Ecto neural progenitor cell (in vitro differentiated cells): ENCODE measurements at regions not wholly inside any gene's neighbourhood (a gene's known extent, or its start where the extent isn't known, plus 50 kb on each side); places are given as distances from the start of the nearest gene placed in this dataset.
A peak's percentile ranks its signal among the peaks of the same experiment; 100 is the strongest.
"Not testable (repeated sequence)": the region's sequence is repeated elsewhere in the genome, so short reads cannot be mapped to it uniquely, and the experiment has no call there.

Experiments used
- DNase-seq: peaks from one replicate; pipeline ENCODE4 v3.0.0-alpha.2; 2018; ENCODE audit warnings: low spot score

DNA sequence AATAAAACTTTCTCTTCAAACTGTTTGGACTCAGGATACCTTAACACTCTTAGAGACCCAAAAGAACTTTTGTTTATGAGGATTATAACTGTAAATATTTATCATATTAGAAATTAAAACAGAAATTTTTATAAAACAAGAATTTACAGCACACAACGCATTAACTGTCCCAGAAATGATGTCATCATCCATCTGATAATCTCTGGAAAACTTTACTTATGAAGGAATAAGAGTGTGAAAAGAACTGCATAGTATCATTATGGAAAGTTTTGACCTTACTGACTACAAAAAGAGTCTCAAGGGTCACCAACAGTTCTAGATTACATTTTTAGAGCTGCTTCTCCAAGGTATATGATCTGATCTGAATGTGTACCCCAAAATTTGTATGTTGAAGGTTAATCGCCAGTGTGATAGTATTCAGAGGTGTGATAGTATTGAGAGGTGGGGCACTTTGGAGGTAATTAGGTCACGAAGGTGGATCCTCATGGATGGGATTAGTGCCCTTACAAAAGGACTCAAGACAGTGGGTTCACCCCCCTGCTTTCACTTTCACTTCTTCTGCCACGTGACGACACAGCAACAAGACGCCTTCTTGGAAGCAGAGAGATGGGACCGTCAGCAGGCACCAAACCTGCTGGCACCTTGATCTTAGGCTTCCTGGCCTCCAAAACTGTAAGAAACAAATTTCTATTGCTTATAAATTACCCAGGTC lies 95.7 kb upstream of the NR5A2 start:
- no peak for DNase-seq

DNA sequence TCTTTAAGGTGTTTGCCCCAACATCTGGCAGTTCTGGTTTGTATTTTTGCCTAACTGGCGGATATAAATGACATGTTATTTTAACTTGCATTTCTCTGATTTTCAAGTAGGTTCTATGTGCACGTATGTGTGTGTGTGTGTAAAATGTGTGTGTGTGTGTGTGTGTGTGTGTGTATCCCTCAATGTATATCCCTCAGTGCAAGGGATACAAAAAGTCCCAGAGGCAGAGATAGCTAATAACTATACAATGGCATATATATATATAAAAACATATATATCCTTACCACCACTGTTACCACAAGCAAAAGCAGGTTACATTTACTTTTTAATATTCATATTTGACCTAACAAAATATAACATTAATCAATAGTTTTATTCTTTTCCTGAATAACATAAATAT lies 95.0 kb upstream of the NR5A2 start:
- no peak for DNase-seq

DNA sequence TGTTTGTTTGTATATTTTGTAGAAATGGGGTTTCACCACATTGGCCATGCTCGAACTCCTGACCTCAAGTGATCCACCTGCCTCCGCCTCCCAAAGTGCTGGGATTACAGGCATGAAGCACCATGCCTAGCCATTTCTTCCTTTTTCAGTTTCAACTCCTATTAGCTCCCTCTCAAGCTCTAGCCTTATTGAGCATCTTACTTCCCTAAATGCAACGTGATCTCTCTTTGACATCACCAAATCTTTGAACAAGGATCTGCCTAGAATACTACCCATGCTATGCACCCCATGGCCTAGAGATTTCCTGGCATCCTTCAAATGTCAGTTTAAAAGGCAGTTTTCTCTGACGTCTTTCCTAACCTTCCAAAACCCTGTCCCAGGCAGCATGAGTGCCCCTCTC lies 91.1 kb upstream of the NR5A2 start:
- DNase-seq, result no peak

DNA sequence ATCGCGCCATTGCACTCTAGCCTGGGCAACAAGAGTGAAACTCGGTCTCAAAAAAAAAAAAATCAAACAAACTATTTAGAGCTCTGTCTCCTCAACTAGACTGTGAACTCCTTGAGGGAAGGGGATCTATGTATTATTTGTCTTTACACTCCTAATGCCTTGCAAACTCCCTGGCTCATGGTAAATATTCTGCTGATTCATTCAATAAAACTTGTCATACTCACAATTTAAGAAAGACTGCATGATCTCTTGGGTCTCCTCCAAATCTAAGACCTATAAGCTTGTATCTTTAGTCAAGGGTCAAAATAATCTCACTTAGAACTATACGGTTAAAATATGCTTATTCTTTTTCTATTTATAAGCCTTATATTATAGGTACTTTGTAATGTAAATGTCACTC lies 90.3 kb upstream of the NR5A2 start:
- DNase-seq, result no peak

DNA sequence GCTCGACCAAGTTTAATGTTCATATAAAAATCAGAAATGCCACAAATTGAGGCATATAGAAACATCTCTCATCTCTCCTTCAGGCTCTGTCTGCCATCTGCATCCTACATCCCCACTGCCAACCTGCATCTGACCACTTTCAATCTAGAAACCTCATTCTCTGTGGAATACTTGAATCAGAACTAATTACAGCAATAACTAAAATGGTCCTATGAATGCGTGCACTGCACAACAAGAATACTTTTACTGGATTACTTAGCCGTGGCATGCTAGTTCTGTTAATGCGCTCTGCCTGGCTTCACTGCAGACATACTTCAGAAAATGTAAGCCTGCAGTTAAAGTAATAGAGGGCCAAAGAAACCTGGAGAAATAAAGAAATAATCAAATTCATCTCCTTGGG lies 89.8 kb upstream of the NR5A2 start:
- no peak for DNase-seq

DNA sequence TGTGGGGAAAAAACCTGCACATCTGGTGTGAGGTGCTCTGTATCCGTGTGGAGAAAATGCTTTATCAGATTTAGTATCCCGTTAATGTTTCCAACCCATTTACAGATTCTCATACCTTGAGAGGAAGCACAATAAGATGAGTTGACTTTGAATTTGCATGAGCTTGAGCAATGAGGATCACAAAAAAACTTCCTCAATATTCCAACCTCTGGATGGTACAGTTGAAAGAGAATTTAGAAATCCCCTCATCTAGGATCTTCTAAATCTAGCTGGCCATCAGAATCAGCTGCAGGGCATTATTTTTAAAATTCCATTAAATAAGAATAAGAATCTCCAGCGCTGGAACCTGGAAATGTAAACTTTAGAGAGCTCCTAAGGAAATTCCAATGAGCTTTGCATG lies 82.5 kb upstream of the NR5A2 start:
- no peak for DNase-seq

DNA sequence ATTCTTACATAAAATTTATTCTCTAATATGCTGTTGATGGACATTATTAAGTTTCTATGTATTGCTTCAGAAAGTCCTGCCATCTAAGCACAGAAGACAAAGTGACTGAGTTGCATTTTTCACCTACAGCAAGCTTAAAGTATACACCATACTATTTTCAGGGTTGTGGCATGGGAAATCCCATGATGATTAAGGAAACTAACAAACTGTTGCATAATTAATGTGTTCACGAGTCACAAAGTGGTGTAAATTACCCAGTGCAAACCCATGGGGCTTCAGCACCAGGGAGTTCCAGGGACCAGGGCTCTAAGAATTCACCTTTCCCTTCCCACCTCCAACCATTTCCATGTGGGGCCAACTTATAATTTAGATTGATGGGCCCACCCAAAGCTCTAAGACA lies 81.9 kb upstream of the NR5A2 start:
- no peak for DNase-seq

DNA sequence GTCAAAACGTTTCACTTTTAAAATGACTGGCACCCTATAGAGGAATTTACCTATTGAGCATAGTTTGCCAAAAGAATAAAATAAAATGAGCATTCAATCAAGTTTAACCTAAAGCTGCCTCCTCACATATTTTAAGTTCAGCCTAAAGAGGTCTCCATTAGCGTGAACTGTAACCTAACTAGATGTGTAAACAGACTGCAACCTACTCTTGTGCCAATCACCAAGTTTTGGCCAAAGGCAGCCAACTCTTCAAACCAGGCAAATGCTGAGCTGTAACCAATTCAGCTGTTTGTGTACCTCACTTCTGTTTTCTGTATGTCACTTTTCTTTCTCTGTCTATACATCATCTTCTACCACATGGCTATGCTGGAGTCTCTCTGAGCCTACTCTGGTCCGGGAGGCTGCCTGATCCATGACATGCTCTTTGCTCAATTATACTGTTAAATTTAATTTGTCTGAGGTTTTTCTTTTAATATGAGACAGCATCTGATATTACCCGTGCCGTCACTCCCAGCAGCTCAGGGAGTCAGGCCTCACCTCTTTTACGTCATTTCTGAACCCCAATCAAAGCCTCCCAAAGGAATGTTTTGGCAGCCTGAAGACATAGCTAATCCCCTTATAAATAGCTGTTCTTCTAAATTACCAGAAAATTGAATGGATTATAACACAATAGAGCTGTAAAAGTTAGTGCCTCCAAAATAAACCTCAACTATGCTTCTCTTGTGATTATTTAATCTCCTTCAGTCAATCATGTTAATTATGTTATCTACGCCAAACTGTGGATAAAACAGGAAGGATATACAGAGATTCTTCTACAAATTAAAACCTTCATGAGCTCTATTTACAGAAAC lies 81.0 kb upstream of the NR5A2 start:
- no peak for DNase-seq

DNA sequence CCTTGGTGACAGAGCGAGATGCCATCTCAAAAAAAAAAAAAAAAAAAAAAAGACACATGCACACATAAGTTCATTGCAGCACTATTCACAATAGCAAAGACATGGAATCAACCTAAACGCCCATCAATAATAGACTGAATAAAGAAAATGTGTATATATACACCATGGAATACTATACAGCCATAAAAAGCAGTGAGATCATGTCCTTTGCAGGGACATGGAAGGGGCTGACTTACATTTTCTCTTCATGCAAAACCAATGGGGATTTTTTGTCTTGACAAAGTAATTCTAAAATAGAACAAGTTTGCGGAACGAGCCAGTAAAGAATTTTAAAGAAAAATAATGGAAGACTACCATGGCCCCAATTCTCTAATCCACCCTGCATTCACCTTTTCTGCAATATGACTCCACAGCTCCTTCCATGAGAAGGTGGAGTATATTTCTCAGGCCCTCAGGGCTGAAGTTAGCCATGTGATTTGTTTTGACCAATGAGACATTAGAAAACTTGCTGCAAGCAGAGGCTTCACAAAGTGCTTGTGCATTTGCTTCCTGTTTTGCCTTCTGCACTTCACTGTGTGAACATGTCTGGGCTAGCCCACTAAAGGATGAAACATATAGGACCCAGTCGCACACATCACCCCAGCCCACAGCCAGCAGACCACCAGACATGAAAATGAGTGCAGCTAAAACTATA lies 78.8 kb upstream of the NR5A2 start:
- DNase-seq, result no peak

DNA sequence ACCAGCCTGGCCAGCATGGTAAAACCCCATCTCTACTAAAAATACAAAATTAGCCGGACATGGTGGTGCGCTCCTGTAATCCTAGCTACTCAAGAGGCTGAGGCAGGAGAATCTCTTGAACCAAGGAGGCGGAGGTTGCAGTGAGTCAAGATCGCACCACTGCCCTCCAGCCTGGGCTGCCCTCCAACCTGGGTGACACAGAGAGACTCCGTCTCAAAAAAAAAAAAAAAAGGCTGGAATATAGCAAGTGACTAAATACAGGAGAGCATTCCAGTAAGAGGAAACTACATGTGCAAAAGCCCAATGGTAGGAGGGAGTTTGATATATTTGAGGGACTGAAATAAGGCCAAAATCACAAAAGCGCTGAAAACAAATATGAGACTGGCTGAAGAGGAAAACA lies 76.5 kb upstream of the NR5A2 start:
- DNase-seq, result not testable (repeated sequence)

DNA sequence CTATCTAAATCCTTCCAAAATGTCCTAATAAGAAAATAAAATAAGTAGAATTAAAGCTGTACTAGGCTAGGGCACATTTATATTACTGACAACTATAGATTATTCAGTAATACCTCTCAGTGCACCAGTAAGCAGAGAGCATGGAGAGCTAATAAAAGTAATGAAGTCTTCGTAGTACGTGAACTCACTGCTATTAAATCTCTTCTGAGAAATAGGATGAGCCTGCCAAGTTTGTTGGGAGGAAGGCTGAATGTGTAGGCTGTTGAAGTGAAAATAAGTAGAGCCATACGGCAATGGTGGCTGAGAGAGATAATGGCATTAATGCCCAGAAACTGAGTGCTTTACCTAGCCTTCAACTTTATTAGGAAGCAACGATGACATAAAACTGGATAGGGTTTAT lies 73.9 kb upstream of the NR5A2 start:
- no peak for DNase-seq

DNA sequence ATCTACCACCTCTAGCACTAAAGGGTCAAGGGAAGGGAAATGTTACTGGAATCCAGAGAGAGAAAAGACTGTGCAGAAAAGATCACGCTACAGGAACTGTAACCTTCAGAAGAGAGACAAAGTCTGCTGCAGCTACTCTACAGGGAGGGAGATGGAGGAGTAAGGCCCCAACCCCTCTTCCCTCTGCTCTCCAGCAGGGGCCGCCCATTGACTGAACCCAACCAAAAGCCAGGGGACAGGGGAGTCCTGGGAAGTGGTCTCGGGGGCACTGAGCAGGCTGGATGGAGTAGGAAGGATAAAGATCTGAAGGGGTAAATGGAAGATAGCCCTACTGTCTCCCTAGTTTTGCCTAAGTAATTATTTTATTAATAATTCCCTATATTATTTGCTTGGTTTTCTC lies 72.8 kb upstream of the NR5A2 start:
- peak; percentile 66 for DNase-seq

DNA sequence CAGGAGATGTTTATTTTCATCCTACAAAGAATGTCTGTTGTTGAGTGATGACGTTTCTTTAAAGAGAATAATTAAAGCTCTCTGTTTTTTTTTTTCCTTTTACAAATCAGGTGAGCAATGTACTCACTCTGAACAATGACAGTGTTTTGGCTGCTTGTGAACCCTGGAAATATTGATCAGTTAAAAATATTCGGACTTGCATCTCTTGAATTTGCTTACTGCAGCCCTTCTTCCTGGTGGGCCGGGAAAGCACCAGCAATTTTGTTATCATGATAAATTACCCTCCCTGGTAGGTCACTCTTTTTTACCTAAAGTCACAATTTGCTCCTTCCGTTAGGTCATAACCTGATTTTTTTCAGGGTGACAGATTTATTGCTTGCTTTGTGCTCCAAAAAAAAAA lies 72.3 kb upstream of the NR5A2 start:
- no peak for DNase-seq

DNA sequence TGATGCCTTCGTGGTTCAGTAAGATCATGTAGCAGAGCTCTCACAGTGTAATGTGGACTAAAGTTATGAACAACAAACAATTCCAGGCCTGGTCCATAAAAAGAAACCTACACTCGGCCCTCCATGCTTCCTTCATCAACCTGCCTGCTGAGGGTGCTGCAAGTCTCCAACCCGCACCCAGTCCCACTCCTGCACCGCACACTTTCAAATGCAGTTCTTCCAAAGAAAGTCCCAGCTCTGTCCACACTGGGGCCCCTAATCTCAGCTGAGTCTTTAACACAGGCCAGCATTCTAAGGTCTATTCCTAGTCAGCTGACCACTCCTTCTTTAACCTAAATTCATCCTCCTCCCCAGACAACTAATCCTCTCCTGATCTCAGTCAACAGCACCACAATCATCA lies 71.5 kb upstream of the NR5A2 start:
- no peak for DNase-seq

DNA sequence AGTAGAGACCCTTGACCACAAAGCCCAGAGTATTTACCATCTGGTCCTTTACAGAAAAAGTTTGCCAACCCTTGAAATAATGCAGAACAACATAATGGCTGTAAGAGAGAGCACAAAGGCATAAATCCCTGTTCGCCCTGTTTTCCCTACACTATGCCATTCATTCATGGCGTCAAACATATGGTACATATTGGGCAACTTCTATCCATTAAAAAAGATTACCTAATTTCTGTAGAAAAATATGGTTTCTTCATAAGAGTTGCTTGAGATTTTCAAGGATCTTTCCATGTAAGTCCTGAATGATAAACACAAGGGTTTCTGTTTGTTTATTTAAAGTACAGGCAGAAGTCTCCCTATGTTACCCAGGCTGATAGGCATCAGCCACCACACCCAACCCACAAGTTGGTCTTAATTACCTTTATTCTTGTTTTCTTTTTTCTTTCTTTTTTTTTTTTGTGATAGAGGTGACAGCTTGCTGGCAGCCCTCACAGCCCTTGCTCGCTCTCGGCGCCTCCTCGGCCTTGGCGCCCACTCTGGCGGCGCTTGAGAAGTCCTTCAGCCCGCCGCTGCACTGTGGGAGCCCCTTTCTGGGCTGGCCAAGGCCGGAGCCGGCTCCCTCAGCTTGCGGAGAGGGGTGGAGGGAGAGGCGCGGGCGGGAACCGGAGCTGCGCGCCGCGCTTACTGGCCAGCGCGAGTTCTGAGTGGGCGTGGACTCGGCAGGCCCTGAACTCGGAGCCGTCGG lies 68.3 kb upstream of the NR5A2 start:
- DNase-seq, result no peak

DNA sequence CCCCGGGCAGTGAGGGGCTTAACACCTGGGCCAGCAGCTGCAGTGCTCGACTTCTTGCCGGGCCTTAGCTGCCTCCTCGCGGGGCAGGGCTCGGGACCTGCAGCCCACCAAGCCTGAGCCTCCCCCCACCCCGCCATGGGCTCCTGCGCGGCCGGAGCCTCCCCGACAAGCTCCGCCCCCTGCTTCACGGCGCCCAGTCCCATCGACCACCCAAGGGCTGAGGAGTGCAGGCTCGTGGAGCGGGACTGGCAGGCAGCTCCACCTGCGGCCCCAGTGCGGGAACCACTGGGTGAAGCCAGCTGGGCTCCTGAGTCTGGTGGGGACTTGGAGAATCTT lies 67.8 kb upstream of the NR5A2 start:
- DNase-seq, result no peak

DNA sequence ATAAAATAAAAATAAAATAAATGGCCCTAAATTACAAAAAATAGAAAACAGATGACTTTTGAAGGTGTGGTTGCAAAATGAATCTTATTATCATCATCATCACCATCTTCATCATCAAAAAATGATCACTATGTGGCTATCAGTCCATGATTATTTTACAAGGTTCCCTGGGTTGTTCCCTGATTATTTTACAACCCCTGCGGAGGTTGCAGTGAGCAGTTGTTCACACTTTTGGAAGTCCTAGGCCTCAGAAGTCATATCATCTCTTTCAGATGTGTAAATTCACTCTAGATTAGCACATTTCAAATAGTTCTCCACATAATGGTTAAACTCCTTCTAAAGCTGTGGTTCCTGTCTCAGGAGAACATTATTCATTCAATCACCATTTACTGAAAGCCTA lies 57.4 kb upstream of the NR5A2 start:
- DNase-seq, result no peak

DNA sequence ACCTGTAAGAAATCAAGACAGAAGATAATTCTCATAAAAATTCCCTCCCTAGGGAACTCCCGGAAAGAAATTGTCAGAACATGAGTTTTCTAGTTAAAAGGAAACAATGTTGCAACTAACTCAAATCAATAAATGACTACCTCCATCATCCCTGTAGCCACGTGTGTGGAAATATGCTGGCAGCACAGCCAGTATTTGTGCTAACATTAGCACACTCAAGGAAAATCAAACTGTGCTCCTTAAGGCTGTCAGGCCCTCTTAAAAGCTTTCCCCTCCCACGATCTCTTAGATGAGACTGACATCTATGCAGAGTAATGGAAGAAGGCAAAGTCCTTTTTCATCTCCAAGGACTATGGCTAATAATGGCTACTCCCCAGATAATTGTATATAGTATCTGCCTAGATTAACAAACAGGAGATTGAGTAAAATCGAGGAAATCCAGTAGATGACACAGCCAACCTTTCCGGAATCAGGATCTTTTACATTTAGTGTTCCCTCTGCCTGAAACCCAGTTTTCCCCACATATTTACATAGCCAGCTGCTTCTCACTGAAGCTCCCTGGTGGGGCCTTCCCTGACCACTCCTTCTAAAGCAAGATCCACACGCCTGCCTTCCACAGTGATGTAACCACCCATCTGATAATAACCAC lies 50.9 kb upstream of the NR5A2 start:
- no peak for DNase-seq
